Choroid plexus epithelial cell (primary cell): ENCODE measurements at regions not wholly inside any gene's neighbourhood (a gene's known extent, or its start where the extent isn't known, plus 50 kb on each side); places are given as distances from the start of the nearest gene placed in this dataset.

Source experiments
- DNase-seq: peaks from one replicate; pipeline ENCODE4 v3.0.0-alpha.2; 2010; ENCODE audit warnings: low read depth
- H3K4me3 ChIP-seq: 2 replicates; pipeline ENCODE4 v1.5.1; 2011; ENCODE audit warnings: low read depth, mild to moderate bottlenecking, control low read depth, low read length, moderate library complexity
- CTCF ChIP-seq: conservative IDR thresholded peaks from 2 replicates; pipeline ENCODE4 v1.5.1; 2011; ENCODE audit warnings: low read depth, mild to moderate bottlenecking, control low read depth, inconsistent platforms, low read length, moderate library complexity

GRCh38 chr12:84135586-84136279 lies 776.9 kb downstream of the SLC6A15 start:
- H3K4me3 ChIP-seq = no peak overlapping the region
- DNase-seq = peak; percentile 8
- TF ChIP-seq CTCF = no peak

GRCh38 chr12:84134797-84135366 lies 777.7 kb downstream of the SLC6A15 start:
- no peak for TF ChIP-seq CTCF
- peak; percentile 38 for DNase-seq
- no peak overlapping the region for H3K4me3 ChIP-seq

GRCh38 chr12:84131076-84131475 lies 781.5 kb downstream of the SLC6A15 start:
- DNase-seq = peak; percentile 83
- no peak for TF ChIP-seq CTCF
- H3K4me3 ChIP-seq = no peak overlapping the region

GRCh38 chr12:84128117-84128991 lies 784.2 kb downstream of the SLC6A15 start:
- no peak for TF ChIP-seq CTCF
- no peak overlapping the region for H3K4me3 ChIP-seq
- no peak for DNase-seq

- no peak overlapping the region for H3K4me3 ChIP-seq
- no peak for TF ChIP-seq CTCF
- peak; percentile 24 for DNase-seq
These were observed 788.4 kb downstream of the SLC6A15 start for GRCh38 chr12:84124211-84124610.

- DNase-seq = no peak
- TF ChIP-seq CTCF = no peak
- no peak overlapping the region for H3K4me3 ChIP-seq
These were observed 795.4 kb downstream of the SLC6A15 start for GRCh38 chr12:84117190-84117589.
